ENCODE measurements at regions not wholly inside any gene's neighbourhood (a gene's known extent, or its start where the extent isn't known, plus 50 kb on each side); places are given as distances from the start of the nearest gene placed in this dataset.

- Histone ChIP-seq H3K23ac (ENCODE audit: low read depth, low read length, poor library complexity) (no peak overlapping the region), H3K79me1 (ENCODE audit: low read depth, low read length) (no peaks in the 10 kb centered on the region), H3K27ac (replicated peaks; ENCODE audit: low read length) (no peak overlapping the region), H3K9ac (ENCODE audit: low read depth, low read length, poor library complexity) (no peak overlapping the region), H2BK5ac (ENCODE audit: low read length) (no peak overlapping the region), H3K14ac (ENCODE audit: low read length) (no peak overlapping the region), H4K8ac (ENCODE audit: low read depth, low read length) (no peak overlapping the region), H3K36me3 (replicated peaks in 1 of 2; ENCODE audit: control insufficient read depth in 2 of 2, insufficient read depth in 2 of 2, low read length in 2 of 2) (no peaks in the 10 kb centered on the region), H2AK5ac (ENCODE audit: low read depth, low read length) (no peak overlapping the region), H2BK12ac (ENCODE audit: low read length) (no peak overlapping the region), H2BK120ac (ENCODE audit: low read depth, low read length) (no peak overlapping the region), H2BK15ac (ENCODE audit: low read length) (no peak overlapping the region), H3K4me3 (ENCODE audit: low read length in 2 of 2) (no peak overlapping the region), H4K91ac (ENCODE audit: low read depth, low read length, poor library complexity) (no peak overlapping the region), H3K27me3 (ENCODE audit: control insufficient read depth in 3 of 3, insufficient read depth in 3 of 3, low read depth in 1 of 3, low read length in 3 of 3) (no peaks in the 10 kb centered on the region), H3K4me1 (ENCODE audit: control insufficient read depth in 2 of 2, insufficient read depth in 1 of 2, low read depth in 1 of 2, low read length in 2 of 2) (no peaks in the 10 kb centered on the region), H3K18ac (ENCODE audit: low read length) (no peak overlapping the region), H3K4ac (ENCODE audit: low read length) (no peak overlapping the region), H3K4me2 (ENCODE audit: insufficient read depth, low read length, poor library complexity, severe bottlenecking) (no peak overlapping the region), H2AFZ (ENCODE audit: low read length) (no peak overlapping the region), H3K9me3 (replicated peaks in 1 of 2; ENCODE audit: control insufficient read depth in 2 of 2, insufficient read depth in 1 of 2, low read depth in 1 of 2, low read length in 2 of 2) (no peaks in the 10 kb centered on the region)
- no peak for DNase-seq (ENCODE audit: low spot score)
- WGBS, 2 donors (ENCODE audit: extremely low coverage in 2 of 2, insufficient read length in 2 of 2, insufficient replicate concordance in 1 of 2) = no CpG with 5 or more reads among the region's 3 CpGs
Measured at GRCh38 chr13:48839171-48839570, 136.5 kb upstream of the FNDC3A start.

GRCh38 chr13:48840366-48840765 lies 135.3 kb upstream of the FNDC3A start:
- H2BK12ac ChIP-seq (ENCODE audit: low read length) = no peak overlapping the region
- no peak overlapping the region for H3K23ac ChIP-seq (ENCODE audit: low read depth, low read length, poor library complexity)
- no peaks in the 10 kb centered on the region for H3K79me1 ChIP-seq (ENCODE audit: low read depth, low read length)
- no peak for DNase-seq (ENCODE audit: low spot score)
- no peak overlapping the region for H2BK120ac ChIP-seq (ENCODE audit: low read depth, low read length)
- H3K4me3 ChIP-seq (ENCODE audit: low read length in 2 of 2) = no peak overlapping the region
- no peak overlapping the region for H4K8ac ChIP-seq (ENCODE audit: low read depth, low read length)
- no CpG with 5 or more reads among the region's 1 CpG for WGBS, 2 donors (ENCODE audit: extremely low coverage in 2 of 2, insufficient read length in 2 of 2, insufficient replicate concordance in 1 of 2)
- H4K91ac ChIP-seq (ENCODE audit: low read depth, low read length, poor library complexity) = no peak overlapping the region
- no peaks in the 10 kb centered on the region for H3K4me1 ChIP-seq (ENCODE audit: control insufficient read depth in 2 of 2, insufficient read depth in 1 of 2, low read depth in 1 of 2, low read length in 2 of 2)
- H3K4me2 ChIP-seq (ENCODE audit: insufficient read depth, low read length, poor library complexity, severe bottlenecking) = no peak overlapping the region
- H3K27me3 ChIP-seq (ENCODE audit: control insufficient read depth in 3 of 3, insufficient read depth in 3 of 3, low read depth in 1 of 3, low read length in 3 of 3) = no peaks in the 10 kb centered on the region
- H3K18ac ChIP-seq (ENCODE audit: low read length) = no peak overlapping the region
- no peaks in the 10 kb centered on the region for H3K36me3 ChIP-seq (replicated peaks in 1 of 2; ENCODE audit: control insufficient read depth in 2 of 2, insufficient read depth in 2 of 2, low read length in 2 of 2)
- no peak overlapping the region for H2AK5ac ChIP-seq (ENCODE audit: low read depth, low read length)
- no peak overlapping the region for H2AFZ ChIP-seq (ENCODE audit: low read length)
- H3K4ac ChIP-seq (ENCODE audit: low read length) = no peak overlapping the region
- no peak overlapping the region for H3K9ac ChIP-seq (ENCODE audit: low read depth, low read length, poor library complexity)
- H3K14ac ChIP-seq (ENCODE audit: low read length) = no peak overlapping the region
- no peak overlapping the region for H2BK15ac ChIP-seq (ENCODE audit: low read length)
- no peak overlapping the region for H2BK5ac ChIP-seq (ENCODE audit: low read length)
- no peaks in the 10 kb centered on the region for H3K9me3 ChIP-seq (replicated peaks in 1 of 2; ENCODE audit: control insufficient read depth in 2 of 2, insufficient read depth in 1 of 2, low read depth in 1 of 2, low read length in 2 of 2)
- H3K27ac ChIP-seq (replicated peaks; ENCODE audit: low read length) = no peak overlapping the region

- H3K18ac ChIP-seq (ENCODE audit: low read length) = no peak overlapping the region
- no peaks in the 10 kb centered on the region for H3K36me3 ChIP-seq (replicated peaks in 1 of 2; ENCODE audit: control insufficient read depth in 2 of 2, insufficient read depth in 2 of 2, low read length in 2 of 2)
- H3K14ac ChIP-seq (ENCODE audit: low read length) = no peak overlapping the region
- no peak overlapping the region for H2BK12ac ChIP-seq (ENCODE audit: low read length)
- no peak overlapping the region for H3K23ac ChIP-seq (ENCODE audit: low read depth, low read length, poor library complexity)
- no peaks in the 10 kb centered on the region for H3K4me1 ChIP-seq (ENCODE audit: control insufficient read depth in 2 of 2, insufficient read depth in 1 of 2, low read depth in 1 of 2, low read length in 2 of 2)
- H2BK120ac ChIP-seq (ENCODE audit: low read depth, low read length) = no peak overlapping the region
- no peaks in the 10 kb centered on the region for H3K79me1 ChIP-seq (ENCODE audit: low read depth, low read length)
- no peak overlapping the region for H3K4ac ChIP-seq (ENCODE audit: low read length)
- no peak overlapping the region for H2BK5ac ChIP-seq (ENCODE audit: low read length)
- H3K9me3 ChIP-seq (replicated peaks in 1 of 2; ENCODE audit: control insufficient read depth in 2 of 2, insufficient read depth in 1 of 2, low read depth in 1 of 2, low read length in 2 of 2) = no peaks in the 10 kb centered on the region
- no peak overlapping the region for H3K27ac ChIP-seq (replicated peaks; ENCODE audit: low read length)
- no peak overlapping the region for H3K9ac ChIP-seq (ENCODE audit: low read depth, low read length, poor library complexity)
- H3K4me2 ChIP-seq (ENCODE audit: insufficient read depth, low read length, poor library complexity, severe bottlenecking) = no peak overlapping the region
- H3K27me3 ChIP-seq (ENCODE audit: control insufficient read depth in 3 of 3, insufficient read depth in 3 of 3, low read depth in 1 of 3, low read length in 3 of 3) = no peaks in the 10 kb centered on the region
- H2AFZ ChIP-seq (ENCODE audit: low read length) = no peak overlapping the region
- H4K8ac ChIP-seq (ENCODE audit: low read depth, low read length) = no peak overlapping the region
- no peak for DNase-seq (ENCODE audit: low spot score)
- H4K91ac ChIP-seq (ENCODE audit: low read depth, low read length, poor library complexity) = no peak overlapping the region
- H3K4me3 ChIP-seq (ENCODE audit: low read length in 2 of 2) = no peak overlapping the region
- no peak overlapping the region for H2AK5ac ChIP-seq (ENCODE audit: low read depth, low read length)
- no peak overlapping the region for H2BK15ac ChIP-seq (ENCODE audit: low read length)
Measured at GRCh38 chr13:48842316-48842715, 133.4 kb upstream of the FNDC3A start.

- H3K4me2 ChIP-seq (ENCODE audit: insufficient read depth, low read length, poor library complexity, severe bottlenecking) = no peak overlapping the region
- no CpG with 5 or more reads among the region's 3 CpGs for WGBS, 2 donors (ENCODE audit: extremely low coverage in 2 of 2, insufficient read length in 2 of 2, insufficient replicate concordance in 1 of 2)
Measured at GRCh38 chr13:48843630-48844380, 131.9 kb upstream of the FNDC3A start.

More at GRCh38 chr13:48843630-48844380, 131.9 kb upstream of the FNDC3A start:
- no peak overlapping the region for H3K4ac ChIP-seq (ENCODE audit: low read length)
- no peak overlapping the region for H2AK5ac ChIP-seq (ENCODE audit: low read depth, low read length)
- H3K14ac ChIP-seq (ENCODE audit: low read length) = no peak overlapping the region
- no peak for DNase-seq (ENCODE audit: low spot score)
- no peak overlapping the region for H2BK120ac ChIP-seq (ENCODE audit: low read depth, low read length)
- no peak overlapping the region for H3K9ac ChIP-seq (ENCODE audit: low read depth, low read length, poor library complexity)
- H2BK12ac ChIP-seq (ENCODE audit: low read length) = no peak overlapping the region
- no peak overlapping the region for H2AFZ ChIP-seq (ENCODE audit: low read length)
- no peak overlapping the region for H3K4me3 ChIP-seq (ENCODE audit: low read length in 2 of 2)
- no peak overlapping the region for H4K8ac ChIP-seq (ENCODE audit: low read depth, low read length)
- no peaks in the 10 kb centered on the region for H3K4me1 ChIP-seq (ENCODE audit: control insufficient read depth in 2 of 2, insufficient read depth in 1 of 2, low read depth in 1 of 2, low read length in 2 of 2)
- no peaks in the 10 kb centered on the region for H3K79me1 ChIP-seq (ENCODE audit: low read depth, low read length)
- no peak overlapping the region for H2BK15ac ChIP-seq (ENCODE audit: low read length)
- H3K9me3 ChIP-seq (replicated peaks in 1 of 2; ENCODE audit: control insufficient read depth in 2 of 2, insufficient read depth in 1 of 2, low read depth in 1 of 2, low read length in 2 of 2) = peaks cover 0 to 2% of the 10 kb centered on the region in 2 donors
- H2BK5ac ChIP-seq (ENCODE audit: low read length) = no peak overlapping the region
- no peaks in the 10 kb centered on the region for H3K36me3 ChIP-seq (replicated peaks in 1 of 2; ENCODE audit: control insufficient read depth in 2 of 2, insufficient read depth in 2 of 2, low read length in 2 of 2)
- H4K91ac ChIP-seq (ENCODE audit: low read depth, low read length, poor library complexity) = no peak overlapping the region
- H3K27ac ChIP-seq (replicated peaks; ENCODE audit: low read length) = no peak overlapping the region
- no peak overlapping the region for H3K18ac ChIP-seq (ENCODE audit: low read length)
- H3K27me3 ChIP-seq (ENCODE audit: control insufficient read depth in 3 of 3, insufficient read depth in 3 of 3, low read depth in 1 of 3, low read length in 3 of 3) = no peaks in the 10 kb centered on the region
- no peak overlapping the region for H3K23ac ChIP-seq (ENCODE audit: low read depth, low read length, poor library complexity)
